ENCODE measurements at regions not wholly inside any gene's neighbourhood (a gene's known extent, or its start where the extent isn't known, plus 50 kb on each side); places are given as distances from the start of the nearest gene placed in this dataset.
"Not testable (repeated sequence)": the region's sequence is repeated elsewhere in the genome, so short reads cannot be mapped to it uniquely, and the experiment has no call there.

GRCh38 chr16:60704726-60705125 is 1331.5 kb downstream of the CDH8 start:
- DNase-seq (ENCODE audit: low read depth in 2 of 3, low spot score in 1 of 3) = no peak

GRCh38 chr16:60703096-60703495 is 1333.1 kb downstream of the CDH8 start:
- no peak for DNase-seq (ENCODE audit: low read depth in 2 of 3, low spot score in 1 of 3)

GRCh38 chr16:60686824-60687223 is 1349.4 kb downstream of the CDH8 start:
- no peak for DNase-seq (ENCODE audit: low read depth in 2 of 3, low spot score in 1 of 3)

GRCh38 chr16:60684002-60684401 is 1352.2 kb downstream of the CDH8 start:
- DNase-seq (ENCODE audit: low read depth in 2 of 3, low spot score in 1 of 3) = no peak

- DNase-seq (ENCODE audit: low read depth in 2 of 3, low spot score in 1 of 3) = no peak
Observed at GRCh38 chr16:60682219-60682618, 1354.0 kb downstream of the CDH8 start.

- no peak for DNase-seq (ENCODE audit: low read depth in 2 of 3, low spot score in 1 of 3)
Observed at GRCh38 chr16:60681043-60681442, 1355.2 kb downstream of the CDH8 start.

- DNase-seq (ENCODE audit: low read depth in 2 of 3, low spot score in 1 of 3) = no peak
Observed at GRCh38 chr16:60675022-60675421, 1361.2 kb downstream of the CDH8 start.

- no peak for DNase-seq (ENCODE audit: low read depth in 2 of 3, low spot score in 1 of 3)
Observed at GRCh38 chr16:60674241-60674640, 1362.0 kb downstream of the CDH8 start.

GRCh38 chr16:60655514-60656153 is 1380.6 kb downstream of the CDH8 start:
- no peak for DNase-seq (ENCODE audit: low read depth in 2 of 3, low spot score in 1 of 3)

GRCh38 chr16:60651346-60651745 is 1384.9 kb downstream of the CDH8 start:
- no peak for DNase-seq (ENCODE audit: low read depth in 2 of 3, low spot score in 1 of 3)

- DNase-seq (ENCODE audit: low read depth in 2 of 3, low spot score in 1 of 3) = no peak
Observed at GRCh38 chr16:60648290-60648689, 1387.9 kb downstream of the CDH8 start.

GRCh38 chr16:60647388-60647787 is 1388.8 kb downstream of the CDH8 start:
- not testable (repeated sequence) for DNase-seq (ENCODE audit: low read depth in 2 of 3, low spot score in 1 of 3)

GRCh38 chr16:60646631-60647030 is 1389.6 kb downstream of the CDH8 start:
- no peak for DNase-seq (ENCODE audit: low read depth in 2 of 3, low spot score in 1 of 3)

GRCh38 chr16:60645541-60645940 is 1390.7 kb downstream of the CDH8 start:
- no peak for DNase-seq (ENCODE audit: low read depth in 2 of 3, low spot score in 1 of 3)

- no peak for DNase-seq (ENCODE audit: low read depth in 2 of 3, low spot score in 1 of 3)
Observed at GRCh38 chr16:60642956-60643355, 1393.3 kb downstream of the CDH8 start.

GRCh38 chr16:60641067-60641665 is 1395.1 kb downstream of the CDH8 start:
- DNase-seq (ENCODE audit: low read depth in 2 of 3, low spot score in 1 of 3) = no peak

GRCh38 chr16:60640038-60640437 is 1396.2 kb downstream of the CDH8 start:
- no peak for DNase-seq (ENCODE audit: low read depth in 2 of 3, low spot score in 1 of 3)

GRCh38 chr16:60636636-60637035 is 1399.6 kb downstream of the CDH8 start:
- not testable (repeated sequence) for DNase-seq (ENCODE audit: low read depth in 2 of 3, low spot score in 1 of 3)

- no peak for DNase-seq (ENCODE audit: low read depth in 2 of 3, low spot score in 1 of 3)
Observed at GRCh38 chr16:60636117-60636516, 1400.1 kb downstream of the CDH8 start.

GRCh38 chr16:60635548-60635947 is 1400.7 kb downstream of the CDH8 start:
- DNase-seq (ENCODE audit: low read depth in 2 of 3, low spot score in 1 of 3) = no peak

GRCh38 chr16:60611844-60612243 is 1424.4 kb downstream of the CDH8 start:
- DNase-seq (ENCODE audit: low read depth in 2 of 3, low spot score in 1 of 3) = no peak

GRCh38 chr16:60608971-60609370 is 1427.3 kb downstream of the CDH8 start:
- no peak for DNase-seq (ENCODE audit: low read depth in 2 of 3, low spot score in 1 of 3)

- DNase-seq (ENCODE audit: low read depth in 2 of 3, low spot score in 1 of 3) = not testable (repeated sequence)
Observed at GRCh38 chr16:60605652-60606051, 1430.6 kb downstream of the CDH8 start.
